Inflammatory macrophage (primary cell): ENCODE measurements at regions not wholly inside any gene's neighbourhood (a gene's known extent, or its start where the extent isn't known, plus 50 kb on each side); places are given as distances from the start of the nearest gene placed in this dataset.

Source experiments
- DNase-seq, 2 donors: peaks; one replicate each; pipeline ENCODE4 v3.0.0-alpha.2; 2020 to 2022

DNA sequence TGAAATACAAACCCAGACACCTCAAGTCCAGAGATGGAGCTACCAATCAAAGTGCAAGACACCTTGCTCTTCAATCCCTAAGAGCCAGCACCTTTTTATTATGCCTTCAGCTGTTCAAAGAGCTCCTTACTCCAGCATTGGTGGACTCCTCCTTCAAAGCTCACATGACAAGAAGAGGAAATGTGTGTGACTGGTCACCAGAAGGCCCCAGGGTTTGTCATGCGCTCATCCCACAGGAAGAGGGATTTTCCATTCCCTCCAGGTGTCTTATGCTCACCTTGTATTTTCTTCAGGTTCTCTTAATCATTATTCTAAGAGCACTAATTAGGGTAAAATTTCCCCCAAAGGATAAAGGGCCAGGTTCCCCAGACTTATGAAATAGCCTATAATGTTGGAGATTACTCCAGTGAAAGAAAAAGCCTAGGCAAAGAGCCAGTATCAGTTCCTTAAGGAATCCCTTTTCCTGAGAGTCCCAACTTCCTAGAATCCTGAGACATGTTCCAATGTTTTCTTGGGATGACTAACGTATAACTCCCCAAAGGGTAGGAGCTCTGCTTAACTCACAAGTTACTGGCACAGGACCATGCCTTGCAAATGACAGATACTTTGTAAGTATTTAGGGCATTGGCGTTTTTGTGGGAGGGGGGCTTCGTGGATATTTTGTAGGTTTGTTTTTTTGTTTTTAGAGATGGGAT, 56.9 kb upstream of the SOX9 start:
- DNase-seq: no peak

DNA sequence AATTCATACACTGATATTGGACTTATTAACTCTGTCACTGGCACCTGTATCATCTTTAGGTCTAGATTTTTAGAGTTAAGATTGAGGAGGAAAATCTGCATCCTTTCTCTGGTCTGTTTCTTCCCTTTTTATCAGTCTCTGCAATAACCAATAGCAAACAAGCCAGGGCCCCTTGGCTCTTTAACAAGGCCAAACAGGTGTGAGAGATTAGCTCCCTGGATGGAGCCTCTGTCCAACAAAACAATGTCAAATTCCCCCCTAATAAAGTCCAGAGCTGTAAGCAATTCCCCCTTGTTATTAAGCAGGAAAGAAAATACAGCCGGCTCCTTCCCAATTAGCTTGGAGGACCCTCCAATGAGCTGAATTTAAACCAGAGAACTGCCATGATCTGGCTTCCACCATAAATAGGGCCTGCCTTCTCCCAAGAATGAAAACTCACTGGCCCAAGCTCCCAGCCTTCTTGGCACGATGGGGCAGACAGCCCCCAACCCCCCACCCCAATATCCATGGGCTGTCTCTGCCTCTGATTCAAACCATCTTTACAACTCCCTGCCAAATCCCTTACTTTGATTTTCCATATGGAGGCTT, 56.1 kb upstream of the SOX9 start:
- DNase-seq: no peak

DNA sequence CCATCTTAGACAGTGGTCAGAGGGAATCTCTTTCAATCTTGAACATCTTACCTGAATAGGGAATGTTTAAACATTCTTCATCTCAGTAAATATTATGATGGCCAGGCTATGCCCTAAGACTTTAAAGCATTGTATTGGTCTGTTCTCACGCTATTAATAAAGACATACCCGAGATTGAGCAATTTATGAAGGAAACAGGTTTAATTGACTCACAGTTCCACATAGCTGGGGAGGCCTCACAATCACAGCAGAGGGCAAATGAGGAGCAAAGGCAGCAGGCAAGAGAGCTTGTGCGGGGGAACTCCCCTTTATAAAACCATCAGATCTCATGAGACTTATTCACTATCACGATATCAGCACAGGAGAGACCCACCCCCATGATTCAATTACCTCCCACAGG, 55.3 kb upstream of the SOX9 start:
- no peak for DNase-seq

DNA sequence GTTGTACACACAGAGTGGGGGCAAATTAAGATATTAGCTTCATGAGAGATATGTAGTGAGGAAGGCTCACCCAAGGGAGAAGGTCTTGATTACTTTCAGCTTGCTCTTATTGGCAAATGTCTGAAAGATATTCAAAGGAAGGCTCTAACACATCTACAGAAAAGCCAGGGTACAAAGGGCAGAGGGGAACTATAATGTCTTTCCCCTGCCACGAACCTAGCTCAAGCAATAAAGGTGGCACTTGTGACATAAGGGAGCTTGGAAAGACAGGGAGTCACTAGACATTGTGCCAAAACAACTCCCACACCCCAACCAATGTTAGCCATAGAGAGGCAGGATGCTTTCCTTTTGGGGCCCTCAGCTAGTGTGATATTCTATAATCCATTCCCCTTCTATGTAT, 52.2 kb upstream of the SOX9 start:
- DNase-seq: no peak

DNA sequence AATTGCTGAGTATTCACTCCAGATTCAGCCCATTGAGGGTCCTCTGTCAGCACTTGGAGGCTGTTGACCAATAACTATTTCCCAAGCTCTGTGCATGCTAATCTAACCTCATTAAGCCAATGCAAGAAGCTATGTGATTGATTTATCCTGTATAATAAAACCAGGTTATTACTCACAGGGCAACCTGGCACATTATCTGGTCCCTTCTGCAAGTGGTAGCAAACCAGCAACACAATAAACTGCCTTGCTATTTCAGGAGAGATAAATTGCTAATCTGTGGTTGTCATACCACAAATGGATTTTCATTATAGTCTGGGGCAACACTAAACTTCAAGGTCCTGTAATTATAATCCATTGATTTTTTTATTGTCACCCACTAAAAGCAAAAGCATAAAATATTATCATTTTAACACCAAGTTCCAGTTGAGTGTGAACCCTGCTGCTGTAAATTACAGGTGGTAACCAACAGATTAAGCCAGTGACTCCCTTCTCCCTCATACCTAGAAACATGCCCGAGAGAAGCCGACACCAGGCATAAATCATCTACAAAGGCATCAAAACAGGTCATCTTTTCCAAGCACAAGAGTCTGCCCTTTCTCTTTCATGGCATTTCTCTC, 51.1 kb upstream of the SOX9 start:
- DNase-seq: no peak
